OCI-LY3 (cell line): ENCODE measurements at regions not wholly inside any gene's neighbourhood (a gene's known extent, or its start where the extent isn't known, plus 50 kb on each side); places are given as distances from the start of the nearest gene placed in this dataset.

Experiments used
- EZH2phosphoT487 ChIP-seq: fragments of 200-600 bp; shearing (Covaris generic); IDR thresholded peaks from 2 replicates; pipeline ENCODE4 v1.6.1; 2018; ENCODE audit warnings: antibody characterized with exemption, mixed run types, low read depth
- TF ChIP-seq, protein P1 (sequence below): fragments of 200-600, 300-600 bp; sonication (generic); IDR thresholded peaks from 2 replicates; pipeline ENCODE4 v1.5.1; 2014; ENCODE audit warnings: antibody characterized with exemption, low read length, low read depth

DNA sequence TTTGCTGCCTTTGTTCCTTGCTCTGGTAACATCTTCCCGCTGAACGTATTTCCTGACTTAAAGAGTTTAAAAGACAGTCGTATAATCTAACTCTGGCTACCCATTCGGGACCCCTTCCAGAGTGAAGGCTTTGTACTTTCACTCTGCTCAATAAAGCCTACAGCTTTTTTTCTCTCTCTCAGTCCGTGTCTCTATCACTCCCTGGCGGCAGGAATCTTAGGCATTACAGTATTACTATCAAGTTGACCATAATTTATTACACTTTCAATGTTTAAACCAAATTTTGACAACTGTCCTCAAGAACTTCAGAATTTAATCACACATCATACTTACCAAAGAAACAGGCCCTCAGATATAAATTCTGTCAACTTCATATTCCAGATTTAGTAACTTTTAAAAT lies 967.9 kb downstream of the FSCB start:
- TF ChIP-seq, protein P1, sequence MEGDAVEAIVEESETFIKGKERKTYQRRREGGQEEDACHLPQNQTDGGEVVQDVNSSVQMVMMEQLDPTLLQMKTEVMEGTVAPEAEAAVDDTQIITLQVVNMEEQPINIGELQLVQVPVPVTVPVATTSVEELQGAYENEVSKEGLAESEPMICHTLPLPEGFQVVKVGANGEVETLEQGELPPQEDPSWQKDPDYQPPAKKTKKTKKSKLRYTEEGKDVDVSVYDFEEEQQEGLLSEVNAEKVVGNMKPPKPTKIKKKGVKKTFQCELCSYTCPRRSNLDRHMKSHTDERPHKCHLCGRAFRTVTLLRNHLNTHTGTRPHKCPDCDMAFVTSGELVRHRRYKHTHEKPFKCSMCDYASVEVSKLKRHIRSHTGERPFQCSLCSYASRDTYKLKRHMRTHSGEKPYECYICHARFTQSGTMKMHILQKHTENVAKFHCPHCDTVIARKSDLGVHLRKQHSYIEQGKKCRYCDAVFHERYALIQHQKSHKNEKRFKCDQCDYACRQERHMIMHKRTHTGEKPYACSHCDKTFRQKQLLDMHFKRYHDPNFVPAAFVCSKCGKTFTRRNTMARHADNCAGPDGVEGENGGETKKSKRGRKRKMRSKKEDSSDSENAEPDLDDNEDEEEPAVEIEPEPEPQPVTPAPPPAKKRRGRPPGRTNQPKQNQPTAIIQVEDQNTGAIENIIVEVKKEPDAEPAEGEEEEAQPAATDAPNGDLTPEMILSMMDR, result no peak; the same call in 1 of the 2 replicates
- TF ChIP-seq EZH2phosphoT487, result no peak
